K562 (cell line): ENCODE measurements at regions not wholly inside any gene's neighbourhood (a gene's known extent, or its start where the extent isn't known, plus 50 kb on each side); places are given as distances from the start of the nearest gene placed in this dataset.

ENCODE experiments used
- ATAC-seq: fragments of 200-7000 bp; cut with Tn5 transposase; 3 replicates; pipeline ENCODE4 v1.9.1; 2020; ENCODE audit warnings: moderate library complexity
- BruUV-seq: library from RNA; stranded (reverse); fragments of 400-500 nt; replicated peaks from 2 replicates; lab custom pipeline; 2021; lab: Mats Ljungman, UMichigan
- CTCF ChIA-PET: fragments of 300-600 bp; formaldehyde crosslinking; extraction: SDS; loops from one replicate; lab custom pipeline; 2021; ENCODE audit warnings: low intra/inter-chr PET ratio; lab: Yijun Ruan, JAX
- POLR2A ChIA-PET: fragments of 300-600, 350-650 bp; sonication (Branson Sonifier 250); formaldehyde crosslinking; extraction: SDS; loops from one replicate; lab custom pipeline; 2021; ENCODE audit warnings: antibody characterized with exemption, inconsistent platforms; lab: Yijun Ruan, JAX
- DNase-seq, 4 experiments: peaks; one replicate each; pipeline versions ENCODE4 v3.0.0 to v3.0.0-alpha.2; 2011 to 2018; ENCODE audit warnings: low spot score in 3 of 4, mixed read lengths in 3 of 4; ENCODE audit errors: extremely low read depth in 1 of 4
- FAIRE-seq: peaks from 2 replicates; lab custom pipeline; 2011; peaks lifted over from hg19 to GRCh38; lab: Jason Lieb, UNC
- H2AFZ ChIP-seq: 2 replicates; pipeline ENCODE4 v1.6.0; 2011; ENCODE audit warnings: low read depth, low read length, control low read depth, inconsistent platforms
- H3K27ac ChIP-seq: fragments of 200-600 bp; 3 replicates; pipeline ENCODE4 v1.8.0; 2011; ENCODE audit warnings: low read depth, mild to moderate bottlenecking, control low read depth, inconsistent platforms, low read length, moderate library complexity, mixed read lengths; ENCODE audit errors: extremely low read depth
- H3K27me3 ChIP-seq, 2 experiments: fragments of 300-600 bp in 1 of 2; 2 replicates in 1 of 2; 3 replicates in 1 of 2; pipeline versions ENCODE4 v1.6.0 to v1.8.0; 2011; ENCODE audit warnings: inconsistent platforms in 2 of 2, low read length in 2 of 2, mild to moderate bottlenecking in 1 of 2, mixed read lengths in 1 of 2, moderate library complexity in 1 of 2; ENCODE audit not compliant: control insufficient read depth in 2 of 2, insufficient read depth in 2 of 2
- H3K36me3 ChIP-seq: fragments of 300-600 bp; 3 replicates; pipeline ENCODE4 v1.8.0; 2011; ENCODE audit warnings: mild to moderate bottlenecking, low read length, inconsistent platforms; ENCODE audit not compliant: control insufficient read depth, insufficient read depth
- H3K4me1 ChIP-seq, 2 experiments: fragments of 200-600 bp in 1 of 2; replicated peaks in 1 of 2; 2 replicates in 1 of 2; 3 replicates in 1 of 2; pipeline versions ENCODE4 v1.5.1 to v1.8.0; 2011; ENCODE audit warnings: inconsistent platforms in 2 of 2, low read length in 2 of 2, mild to moderate bottlenecking in 1 of 2, mixed read lengths in 1 of 2, moderate library complexity in 1 of 2; ENCODE audit not compliant: control insufficient read depth in 2 of 2, insufficient read depth in 2 of 2
- H3K4me2 ChIP-seq: 2 replicates; pipeline ENCODE4 v1.6.1; 2011; ENCODE audit warnings: low read length, control low read depth, inconsistent platforms, mixed read lengths; ENCODE audit not compliant: insufficient read depth
- H3K4me3 ChIP-seq: fragments of 200-600 bp; sonication (generic), shearing (Covaris generic); 2 replicates; pipeline ENCODE4 v1.5.1; 2016; ENCODE audit warnings: control low read depth, inconsistent platforms
- H3K79me2 ChIP-seq: fragments of 200-600 bp; 3 replicates; pipeline ENCODE4 v1.8.0; 2011; ENCODE audit warnings: low read length, inconsistent platforms; ENCODE audit not compliant: control insufficient read depth, insufficient read depth
- H3K9ac ChIP-seq, 2 experiments: 2 replicates each; pipeline versions ENCODE4 v1.6.0 to v1.6.1; 2011; ENCODE audit warnings: low read depth in 2 of 2, low read length in 2 of 2, control low read depth in 1 of 2, inconsistent platforms in 1 of 2, mild to moderate bottlenecking in 1 of 2, mixed read lengths in 1 of 2; ENCODE audit not compliant: insufficient read depth in 1 of 2
- H3K9me1 ChIP-seq: one replicate; pipeline ENCODE4 v1.6.0; 2011; ENCODE audit warnings: inconsistent platforms, mild to moderate bottlenecking, low read length, moderate library complexity; ENCODE audit not compliant: control insufficient read depth, insufficient read depth
- H3K9me3 ChIP-seq: replicated peaks from 2 replicates; pipeline ENCODE4 v1.5.1; 2011; ENCODE audit warnings: low read depth, low read length, inconsistent platforms; ENCODE audit not compliant: control insufficient read depth, insufficient read depth
- H4K20me1 ChIP-seq: replicated peaks from 2 replicates; pipeline ENCODE4 v1.6.1; 2011; ENCODE audit warnings: low read length, inconsistent platforms, mixed read lengths; ENCODE audit not compliant: control insufficient read depth, insufficient read depth
- TCFL5 ChIP-seq: fragments of 250-450 bp; sonication (Bioruptor Pico); conservative IDR thresholded peaks from 2 replicates; pipeline ENCODE4 v1.6.1; 2021; ENCODE audit warnings: mild to moderate bottlenecking, moderate library complexity, matching md5 sums
- ZNF507 ChIP-seq: conservative IDR thresholded peaks from 2 replicates; pipeline ENCODE4 v1.6.1; 2017; ENCODE audit warnings: missing genetic modification characterization, missing compliant biosample characterization
- WGBS: fragments of 100-300 bp; shearing (Covaris generic); methylation state at CpG from one replicate; pipeline ENCODE4 v1.1.6; 2016; ENCODE audit warnings: low coverage, mixed read lengths; ENCODE audit not compliant: insufficient coverage; ENCODE audit errors: missing lambda C conversion rate; 5-methylcytosine and 5-hydroxymethylcytosine counted together
- in situ Hi-C: fragments of 300-500 bp; cut with MboI; formaldehyde crosslinking; loops from 4 replicates; pipeline ENCODE4 v1.15.0; 2018; ENCODE audit warnings: inconsistent platforms, mixed read lengths
- intact Hi-C: fragments of 100-400 bp; cut with micrococcal nuclease; formaldehyde crosslinking; loops from 2 replicates; pipeline ENCODE4 v1.14.2; 2022
- TF ChIP-seq, protein P1 (sequence below): fragments of 250-450 bp; sonication (Bioruptor Pico); IDR thresholded peaks from 2 replicates; pipeline ENCODE4 v1.8.0; 2021; ENCODE audit warnings: moderate library complexity, mild to moderate bottlenecking, inconsistent platforms

DNA sequence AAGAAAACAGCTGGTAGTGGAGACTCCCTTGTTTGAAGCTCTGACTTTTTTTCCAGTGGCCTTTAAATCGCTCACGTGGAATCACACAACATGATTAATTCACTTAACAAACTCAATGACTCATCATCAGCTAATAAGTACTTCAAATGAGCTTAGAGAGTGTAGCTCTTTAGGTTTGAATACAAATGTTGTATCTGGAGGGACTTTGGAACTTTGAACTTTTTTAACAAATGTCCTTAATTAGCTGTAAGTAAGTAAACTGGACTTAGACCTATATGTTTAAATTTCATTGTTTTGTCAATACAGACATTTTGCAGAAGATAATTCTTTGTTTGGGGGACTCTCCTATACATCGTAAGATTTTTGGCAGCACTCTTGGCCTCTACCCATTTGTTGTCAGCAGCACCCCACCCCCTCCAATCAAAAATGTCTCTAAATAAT, 581.1 kb downstream of the SPRY1 start:
- H3K27ac ChIP-seq = no peak overlapping the region
- no peak overlapping the region for H3K9ac ChIP-seq
- H4K20me1 ChIP-seq = no peaks in the 10 kb centered on the region
- no peak overlapping the region for H2AFZ ChIP-seq
- peaks cover 2% of the 10 kb centered on the region; the same call in 1 of the 2 replicates for H3K9me3 ChIP-seq
- FAIRE-seq (no peak), ATAC-seq (no peak), DNase-seq (no peak)
- in situ Hi-C loops = no loop called here
- intact Hi-C loops = no loop called here
- no peak for TF ChIP-seq TCFL5
- no TSS peak for BruUV-seq
- H3K27me3 ChIP-seq = no peaks in the 10 kb centered on the region
- ChIA-PET POLR2A (no interaction called here), CTCF (no interaction called here)
- H3K36me3 ChIP-seq = no peaks in the 10 kb centered on the region
- no peaks in the 10 kb centered on the region for H3K9me1 ChIP-seq
- WGBS = 0% methylated on average over 3 of the region's 3 CpGs
- H3K79me2 ChIP-seq = no peaks in the 10 kb centered on the region
- H3K4me2 ChIP-seq = no peak overlapping the region
- no peaks in the 10 kb centered on the region for H3K4me1 ChIP-seq
- no peak overlapping the region for H3K4me3 ChIP-seq

DNA sequence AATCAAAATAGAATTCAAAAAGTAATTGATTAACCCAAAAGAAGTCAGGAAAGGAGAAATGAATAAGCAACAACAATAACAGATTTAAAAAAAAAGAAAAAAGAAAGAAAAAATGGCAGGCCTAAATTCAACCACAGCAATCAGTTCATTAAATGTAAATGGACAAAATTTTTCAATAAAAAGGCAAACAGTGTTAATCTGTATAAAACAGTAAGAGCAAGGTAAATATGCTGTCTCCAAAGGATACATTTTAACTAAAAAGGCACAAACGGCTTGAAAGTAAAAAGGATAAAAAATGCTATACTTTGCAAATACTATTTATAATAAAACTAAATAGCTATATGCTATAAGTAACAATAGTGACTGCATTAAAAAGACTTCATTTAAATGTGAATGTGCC, 582.0 kb downstream of the SPRY1 start:
- H4K20me1 ChIP-seq = no peaks in the 10 kb centered on the region
- no peaks in the 10 kb centered on the region for H3K36me3 ChIP-seq
- FAIRE-seq (no peak), DNase-seq (no peak), ATAC-seq (no peak)
- H3K9ac ChIP-seq = no peak overlapping the region
- H3K4me1 ChIP-seq = no peaks in the 10 kb centered on the region
- 0% methylated on average over 1 of the region's 1 CpG for WGBS
- BruUV-seq = no TSS peak
- ChIA-PET POLR2A (no interaction called here), CTCF (no interaction called here)
- in situ Hi-C loops = no loop called here
- TF ChIP-seq ZNF507 (tag) = peak; percentile 83
- TF ChIP-seq, protein P1, sequence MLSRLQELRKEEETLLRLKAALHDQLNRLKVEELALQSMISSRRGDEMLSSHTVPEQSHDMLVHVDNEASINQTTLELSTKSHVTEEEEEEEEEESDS = no peak
- H3K4me2 ChIP-seq = no peak overlapping the region
- peaks cover 2% of the 10 kb centered on the region; the same call in 1 of the 2 replicates for H3K9me3 ChIP-seq
- H3K9me1 ChIP-seq = no peaks in the 10 kb centered on the region
- no peaks in the 10 kb centered on the region for H3K27me3 ChIP-seq
- intact Hi-C loops = no loop called here
- no peak overlapping the region for H3K27ac ChIP-seq
- H3K4me3 ChIP-seq = no peak overlapping the region
- no peaks in the 10 kb centered on the region for H3K79me2 ChIP-seq
- no peak overlapping the region for H2AFZ ChIP-seq
